ENCODE measurements at regions not wholly inside any gene's neighbourhood (a gene's known extent, or its start where the extent isn't known, plus 50 kb on each side); places are given as distances from the start of the nearest gene placed in this dataset.
A peak's percentile ranks its signal among the peaks of the same experiment; 100 is the strongest.

DNA sequence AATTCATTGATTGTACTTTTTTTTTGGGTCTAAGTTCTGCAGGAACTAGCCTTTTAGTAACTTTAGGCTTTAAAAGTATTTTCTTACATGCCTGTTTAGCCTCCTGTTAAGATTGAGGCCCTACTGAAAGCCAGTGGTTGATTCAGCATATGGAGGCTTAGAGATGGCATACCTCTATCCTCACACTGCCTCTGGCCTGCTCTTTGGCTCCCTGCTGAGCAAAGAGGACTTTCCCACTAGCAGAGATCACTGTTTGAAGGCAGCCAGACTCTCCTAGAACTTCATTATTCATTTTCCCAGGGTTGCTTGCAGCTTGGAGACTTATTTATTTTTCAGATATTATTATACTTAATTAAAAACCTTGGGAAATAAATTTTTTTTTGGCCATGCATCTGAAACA, 405.6 kb upstream of the MEX3C start:
- no peak for DNase-seq

GRCh38 chr18:51603551-51603950, 406.1 kb upstream of the MEX3C start:
- no peak for DNase-seq

- DNase-seq, result no peak
Measured at GRCh38 chr18:51610481-51610880, 413.0 kb upstream of the MEX3C start.

DNA sequence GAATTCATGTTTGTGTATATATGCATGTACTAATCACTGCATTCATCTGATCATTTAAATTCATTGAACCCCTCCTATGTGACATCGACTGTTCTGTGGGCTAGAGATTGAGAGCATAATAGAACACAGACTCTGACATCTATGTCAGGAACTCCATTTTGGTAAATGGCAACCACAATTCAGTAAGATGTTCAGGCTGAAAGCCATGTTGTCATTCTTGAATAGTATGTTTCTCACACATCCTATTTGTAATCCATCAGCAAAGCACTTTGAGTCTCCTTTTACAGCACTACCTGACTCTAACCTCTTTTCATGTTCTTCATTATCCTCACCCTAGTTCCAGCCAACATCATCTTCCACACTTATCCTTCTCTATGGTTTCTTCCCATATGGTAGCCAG, 413.8 kb upstream of the MEX3C start:
- no peak for DNase-seq

DNA sequence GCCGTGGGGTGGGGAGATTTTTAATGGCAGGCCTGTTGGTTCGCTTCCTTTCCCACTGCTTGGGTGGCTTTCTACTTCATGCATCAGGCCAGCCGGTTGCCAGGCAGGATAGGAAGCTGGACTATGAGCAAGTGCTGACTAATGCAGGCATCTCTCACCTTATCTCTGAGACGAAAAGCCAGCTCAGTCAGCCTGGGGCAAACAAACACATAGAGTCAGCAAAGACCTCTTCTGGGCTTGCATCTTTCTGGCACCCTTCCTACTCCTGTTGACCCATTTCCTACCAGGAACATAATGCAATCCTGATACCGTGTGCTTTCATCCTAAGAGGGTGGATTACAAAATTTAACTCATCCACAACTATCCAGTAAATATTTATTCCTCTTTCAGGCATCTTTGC, 416.6 kb upstream of the MEX3C start:
- DNase-seq, result no peak

- no peak for DNase-seq
Measured at GRCh38 chr18:51614967-51615571, 417.6 kb upstream of the MEX3C start.

DNA sequence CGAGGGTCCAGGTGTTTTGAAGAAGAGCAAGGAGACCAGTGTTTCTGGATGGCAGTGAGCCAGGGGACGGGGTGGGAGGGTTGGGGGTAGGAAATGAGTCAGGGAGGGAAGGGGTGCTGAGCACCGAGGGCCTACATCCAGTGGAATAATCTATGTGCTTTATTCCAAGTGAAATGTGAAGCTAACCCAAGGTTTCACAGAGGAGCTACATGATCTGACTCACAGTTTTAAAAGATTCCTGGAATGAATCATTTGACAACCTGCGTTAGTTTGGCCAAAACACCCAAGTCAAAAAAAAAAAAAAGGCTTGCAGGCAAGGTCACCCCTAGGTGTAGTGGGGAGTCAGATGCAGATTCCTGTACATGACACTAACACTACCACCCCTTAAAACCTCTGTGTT, 419.7 kb upstream of the MEX3C start:
- DNase-seq, result no peak

- DNase-seq, result no peak
Measured at GRCh38 chr18:51617572-51618260, 420.2 kb upstream of the MEX3C start.

DNA sequence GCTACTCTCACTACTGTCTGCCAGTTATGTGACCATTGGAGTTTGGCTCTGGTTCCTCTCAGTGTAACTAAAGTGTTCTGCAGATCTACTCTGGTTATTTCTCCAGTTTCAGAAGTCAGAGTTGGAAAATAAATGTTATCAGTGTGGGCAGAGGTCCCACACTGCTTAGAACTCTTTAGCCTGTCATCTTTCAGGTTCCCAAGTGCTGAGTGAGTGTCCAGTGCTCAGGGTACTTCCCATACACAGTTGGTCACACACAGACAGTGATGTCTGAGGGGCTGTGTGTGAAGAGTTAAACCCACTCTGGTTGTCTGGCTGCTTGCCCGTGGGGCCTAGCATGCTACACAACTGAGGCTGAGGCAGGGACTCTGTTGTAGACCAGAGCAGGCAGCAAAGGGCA, 421.8 kb upstream of the MEX3C start:
- DNase-seq, result no peak

GRCh38 chr18:51621113-51621863, 423.8 kb upstream of the MEX3C start:
- DNase-seq, result peak; percentile 5

- no peak for DNase-seq
Measured at GRCh38 chr18:51621864-51622160, 424.3 kb upstream of the MEX3C start.

DNA sequence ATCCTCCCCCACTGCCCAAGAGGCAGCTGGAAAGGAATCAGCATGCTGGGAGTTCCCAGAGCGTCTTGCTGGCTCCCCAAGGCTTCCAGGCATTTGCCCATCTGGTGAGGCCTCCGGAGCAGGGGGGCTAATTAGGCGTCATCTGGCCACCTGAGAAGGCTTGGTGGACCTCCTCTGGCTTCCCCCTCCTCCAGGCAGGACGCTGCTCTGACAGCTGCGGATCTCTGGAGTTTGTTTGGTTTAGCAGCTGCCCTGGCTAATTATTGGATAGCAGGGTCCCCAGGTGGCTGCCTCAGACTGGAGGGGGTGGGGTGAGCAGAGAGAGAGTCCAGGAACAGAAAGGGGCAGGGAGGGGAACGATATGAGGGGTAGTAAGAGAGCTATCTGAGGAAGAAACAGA, 425.2 kb upstream of the MEX3C start:
- no peak for DNase-seq

GRCh38 chr18:51623653-51624052, 426.2 kb upstream of the MEX3C start:
- DNase-seq, result no peak

DNA sequence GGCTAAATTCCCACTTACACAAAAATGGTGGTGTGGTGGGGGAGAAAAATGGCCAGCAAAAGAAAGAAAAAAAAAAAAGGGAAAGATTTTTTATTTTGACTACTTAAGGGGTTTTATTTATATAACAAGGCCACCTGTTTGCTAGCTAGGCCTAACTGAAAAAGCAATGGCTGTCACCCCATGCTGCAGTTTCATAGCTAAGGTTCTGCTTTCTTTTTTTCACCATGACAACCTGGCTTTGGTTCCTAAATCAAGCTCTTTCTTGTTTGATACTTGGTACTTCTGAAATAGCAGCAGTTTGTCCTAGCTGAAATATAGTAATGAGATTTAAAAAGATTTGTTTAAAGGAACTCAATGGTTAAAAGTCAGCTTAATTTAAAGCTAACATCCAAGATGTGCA, 433.2 kb upstream of the MEX3C start:
- DNase-seq, result no peak

DNA sequence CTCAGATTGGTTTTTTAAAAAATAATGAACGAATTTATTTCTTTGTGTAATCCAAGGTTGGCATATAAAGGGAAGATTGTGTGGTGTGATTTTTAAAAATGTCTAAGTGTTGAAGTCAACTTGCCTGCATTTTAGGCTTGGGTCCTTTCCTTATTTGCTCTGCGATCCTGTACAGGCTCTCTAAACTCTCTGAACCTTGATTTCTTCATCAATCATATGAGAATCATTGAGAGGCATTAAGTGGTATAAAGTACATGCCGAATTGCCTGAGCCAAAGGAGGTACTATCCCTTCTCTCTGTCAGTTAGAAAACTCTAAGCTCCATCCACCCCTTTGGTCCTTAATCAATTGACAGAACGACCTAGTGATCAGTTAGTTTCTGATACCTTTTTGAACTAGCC, 440.4 kb upstream of the MEX3C start:
- no peak for DNase-seq

DNA sequence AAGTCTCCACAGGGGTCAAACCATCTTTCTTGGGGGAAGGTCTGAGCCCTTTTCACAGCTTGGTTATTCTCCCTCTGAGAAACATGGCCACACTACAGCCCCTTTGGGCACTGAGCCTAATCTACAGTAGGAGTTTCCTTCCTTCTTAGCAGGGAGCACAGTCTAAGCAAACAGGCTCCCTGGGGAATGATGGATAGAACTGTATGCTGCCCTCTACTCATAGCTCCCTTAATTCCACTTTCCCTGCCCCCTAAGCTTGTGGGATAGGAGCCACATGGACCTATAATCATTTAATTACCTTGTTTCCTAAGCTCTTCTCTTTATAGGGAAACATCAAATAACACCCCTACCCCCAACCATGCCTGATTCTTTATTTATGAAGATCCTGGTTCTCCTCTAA, 442.1 kb upstream of the MEX3C start:
- DNase-seq, result no peak

- no peak for DNase-seq
Measured at GRCh38 chr18:51643483-51643882, 446.0 kb upstream of the MEX3C start.

GRCh38 chr18:51645607-51646006, 448.1 kb upstream of the MEX3C start:
- DNase-seq, result no peak

- no peak for DNase-seq
Measured at GRCh38 chr18:51647346-51647745, 449.9 kb upstream of the MEX3C start.

DNA sequence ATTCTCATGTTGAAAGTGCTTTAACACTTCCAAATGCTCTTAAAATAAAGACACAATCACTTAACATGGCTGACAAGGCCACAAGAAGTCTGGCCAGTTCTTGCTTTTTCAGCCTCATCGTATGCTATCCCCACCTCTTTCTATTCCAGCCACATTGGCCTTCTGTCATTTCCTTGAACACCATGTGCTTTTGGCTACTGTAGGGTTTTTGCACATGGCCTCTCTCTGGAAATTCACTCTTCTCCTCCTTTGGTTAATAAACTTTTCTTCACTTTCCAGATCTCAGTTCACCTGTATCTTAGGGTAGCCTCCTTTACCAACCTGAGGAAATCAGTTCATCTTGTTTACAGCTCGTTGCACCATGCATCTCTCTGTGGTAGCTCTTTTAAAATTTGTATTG, 450.5 kb upstream of the MEX3C start:
- no peak for DNase-seq

- no peak for DNase-seq
Measured at GRCh38 chr18:51649796-51650195, 452.3 kb upstream of the MEX3C start.

DNA sequence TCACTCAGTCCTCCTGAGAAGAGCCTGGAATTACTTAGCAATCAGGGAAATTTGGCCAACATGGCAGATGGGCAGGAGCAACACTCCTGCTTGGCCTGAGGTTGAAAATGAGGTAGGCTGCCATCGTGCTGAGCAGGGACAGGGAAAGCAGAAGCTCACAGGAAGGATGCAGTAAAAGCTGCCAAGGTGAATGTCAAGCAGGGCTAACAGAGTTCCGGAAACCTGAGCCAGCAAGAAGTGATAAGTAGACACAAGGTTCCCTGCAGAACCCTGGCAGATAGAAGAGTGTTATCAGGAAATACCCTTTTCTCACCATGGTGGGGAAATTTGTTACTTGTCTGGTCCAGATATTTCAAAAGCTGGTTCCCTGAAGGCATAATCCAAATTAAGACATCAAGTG, 454.3 kb upstream of the MEX3C start:
- DNase-seq, result no peak

GRCh38 chr18:51653507-51654213, 456.2 kb upstream of the MEX3C start:
- no peak for DNase-seq
